GM21515 (cell line): ENCODE measurements at regions not wholly inside any gene's neighbourhood (a gene's known extent, or its start where the extent isn't known, plus 50 kb on each side); places are given as distances from the start of the nearest gene placed in this dataset.
"Not testable (repeated sequence)": the region's sequence is repeated elsewhere in the genome, so short reads cannot be mapped to it uniquely, and the experiment has no call there.

Experiments used
- ATAC-seq: cut with Tn5 transposase; IDR thresholded peaks from one replicate; pipeline ENCODE4 v1.9.1; 2021; ENCODE audit not compliant: unreplicated experiment

GRCh38 chr3:110576960-110577359 is 494.7 kb upstream of the NECTIN3 start:
- ATAC-seq, result no peak

DNA sequence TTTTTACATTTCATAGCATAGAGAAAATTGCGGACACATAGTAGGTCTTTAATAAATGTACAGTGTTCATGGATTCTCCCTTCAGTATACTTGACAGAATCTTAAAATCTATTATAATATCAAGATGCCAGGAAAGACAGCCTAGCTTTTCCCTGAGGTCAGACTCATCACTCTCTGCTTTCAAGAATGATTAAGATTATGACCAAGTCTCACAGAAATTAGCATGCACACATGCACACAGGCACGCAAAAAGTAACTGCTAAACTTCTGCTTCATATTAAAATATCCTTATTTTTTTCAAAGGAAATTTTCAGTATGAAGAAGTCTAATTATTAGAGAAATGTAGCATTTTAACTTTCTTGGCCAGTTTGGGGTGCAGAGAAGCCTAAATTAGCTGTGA is 493.8 kb upstream of the NECTIN3 start:
- ATAC-seq, result no peak

DNA sequence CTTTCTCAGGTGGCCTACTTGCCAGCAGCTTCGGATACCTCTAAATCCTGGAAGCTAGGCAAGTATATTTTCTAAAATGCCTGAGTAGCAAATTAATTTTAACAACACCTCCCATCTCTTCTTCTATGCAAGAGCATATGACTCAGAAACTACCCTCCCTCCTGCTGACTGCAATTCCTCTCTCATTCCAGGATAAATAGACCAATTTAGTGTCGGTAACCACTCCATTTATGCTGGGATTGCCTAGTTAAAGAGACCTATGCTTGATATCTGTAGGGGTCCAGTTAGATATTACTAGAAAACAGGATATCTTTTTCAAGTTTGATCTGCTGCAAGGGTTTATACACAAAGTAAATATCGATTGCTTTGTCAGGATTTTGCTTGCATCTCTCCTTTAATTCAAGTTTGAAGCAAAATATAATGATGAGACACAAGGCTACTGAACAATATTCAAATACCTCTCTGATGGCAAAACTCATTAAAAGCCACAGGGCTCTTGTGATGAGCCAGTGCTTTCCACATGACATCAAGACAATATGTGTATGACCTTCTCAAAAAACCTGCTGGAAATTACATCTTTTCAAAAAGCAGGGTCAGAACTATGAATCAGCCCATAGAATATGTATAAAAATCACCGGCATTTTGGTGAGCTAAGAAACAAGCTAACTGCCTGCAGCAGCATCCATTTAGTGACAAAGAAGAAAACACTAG is 491.6 kb upstream of the NECTIN3 start:
- ATAC-seq, result no peak

- no peak for ATAC-seq
These were observed 488.2 kb upstream of the NECTIN3 start for GRCh38 chr3:110583373-110583935.

DNA sequence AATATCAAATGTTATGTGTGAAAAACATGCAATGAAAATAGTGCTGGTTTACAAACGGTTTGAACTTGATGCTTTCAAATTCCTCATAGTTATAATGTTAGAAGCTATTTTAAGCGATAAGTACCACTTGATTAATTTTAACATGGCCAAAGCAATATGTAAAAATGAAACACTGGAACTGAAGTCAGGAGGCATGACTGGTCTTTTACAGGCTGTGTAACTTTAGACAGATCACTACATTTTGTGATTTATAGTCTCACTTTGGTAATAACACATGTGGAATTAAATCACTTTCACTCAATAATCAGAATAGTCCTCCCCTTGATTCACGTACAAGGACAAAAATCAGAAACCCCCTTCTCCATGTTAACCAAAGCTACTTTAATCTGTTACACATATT is 482.7 kb upstream of the NECTIN3 start:
- ATAC-seq, result no peak

DNA sequence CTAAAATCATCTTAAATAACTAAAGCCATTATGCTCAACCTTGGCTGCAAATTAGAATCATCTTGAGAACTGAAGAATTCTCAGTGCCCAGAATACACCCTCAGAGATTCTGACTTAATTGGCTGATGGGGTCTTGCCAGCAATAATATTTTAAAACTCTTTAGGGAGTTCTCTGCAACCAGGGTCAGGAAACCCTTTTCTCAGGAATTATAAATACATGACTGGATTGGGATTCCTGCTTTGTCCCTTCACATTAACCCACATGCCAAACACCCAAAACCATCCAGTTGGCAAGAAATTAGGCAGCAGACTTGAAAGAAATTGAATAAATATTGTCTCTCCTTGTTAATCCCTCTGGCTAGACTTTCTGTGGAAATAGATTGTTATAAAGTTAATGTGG is 482.3 kb upstream of the NECTIN3 start:
- ATAC-seq, result no peak

DNA sequence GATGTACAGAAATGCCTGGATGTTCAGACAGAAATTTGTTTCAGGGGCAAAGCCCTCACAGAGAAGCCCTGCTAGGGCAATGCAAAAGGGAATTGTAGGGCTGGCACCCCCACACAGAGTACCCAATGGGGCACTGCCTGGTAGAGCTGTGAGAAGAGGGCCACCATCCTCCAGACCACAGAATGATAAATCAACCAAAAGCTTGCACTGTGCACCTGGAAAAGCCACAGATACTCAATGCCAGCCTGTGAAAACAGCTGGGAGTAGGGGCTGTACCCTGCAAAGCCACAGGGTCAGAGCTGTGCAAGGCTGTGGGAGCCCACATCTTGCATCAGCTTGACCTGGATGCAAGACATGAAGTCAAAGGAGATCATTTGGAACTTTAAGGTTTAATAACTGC is 477.9 kb upstream of the NECTIN3 start:
- no peak for ATAC-seq

GRCh38 chr3:110598847-110599490 is 472.6 kb upstream of the NECTIN3 start:
- no peak for ATAC-seq

- no peak for ATAC-seq
These were observed 463.1 kb upstream of the NECTIN3 start for GRCh38 chr3:110608566-110608965.

DNA sequence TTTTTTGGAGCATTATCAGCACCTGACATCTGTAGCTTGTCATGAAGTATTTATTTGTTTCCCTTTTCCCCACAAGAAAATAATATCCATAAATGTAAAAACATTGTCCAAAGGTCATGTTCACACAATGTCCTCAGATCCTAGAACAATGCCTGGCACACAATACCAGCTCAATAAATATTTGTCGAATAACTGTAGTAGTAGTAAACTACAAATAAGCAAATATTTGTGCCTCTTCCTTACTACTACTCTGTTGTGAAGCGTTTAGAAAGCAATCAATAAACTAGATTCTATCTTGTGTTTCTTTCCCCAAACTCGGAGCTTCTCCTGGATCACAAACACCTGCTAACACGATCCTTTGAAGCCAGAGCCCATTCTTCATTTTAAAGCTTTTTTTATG is 459.6 kb upstream of the NECTIN3 start:
- no peak for ATAC-seq

DNA sequence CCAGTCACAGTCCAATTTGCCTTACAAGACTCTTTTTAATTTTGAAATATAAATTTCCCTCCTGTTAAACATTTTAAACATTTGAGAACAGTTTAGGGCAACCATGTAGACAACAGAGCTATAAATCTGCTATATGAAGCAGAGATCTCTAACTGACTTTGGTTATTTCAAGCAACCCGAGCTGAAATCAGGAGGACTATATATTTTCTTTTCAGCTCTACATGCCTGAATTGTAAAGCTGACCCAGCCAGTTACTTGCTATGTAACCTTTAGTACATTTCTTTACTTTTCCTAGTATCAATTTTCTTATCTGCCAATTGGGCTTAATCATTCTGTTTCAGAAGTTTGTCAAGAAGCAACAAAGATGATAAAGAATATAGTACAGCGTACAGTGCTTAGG is 457.4 kb upstream of the NECTIN3 start:
- ATAC-seq, result no peak

DNA sequence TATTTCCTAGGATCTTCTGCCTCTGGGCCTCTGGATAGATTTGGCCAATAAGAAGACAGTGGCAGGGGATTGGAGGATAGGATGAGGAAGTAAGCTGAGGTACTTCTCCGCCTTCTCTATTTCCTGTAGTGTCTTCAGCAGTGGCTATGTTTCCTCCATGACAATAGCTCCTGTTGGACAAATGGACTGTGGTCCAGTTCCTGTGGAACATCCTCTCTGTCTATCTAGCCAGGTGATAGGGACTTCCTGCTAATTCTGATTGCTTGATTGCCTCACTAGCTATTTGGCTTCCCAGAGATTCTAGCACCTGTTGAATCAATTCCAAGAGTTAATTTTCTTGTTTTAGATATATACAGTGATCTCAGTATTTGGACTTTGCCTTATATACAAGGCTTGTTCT is 456.2 kb upstream of the NECTIN3 start:
- no peak for ATAC-seq

GRCh38 chr3:110618512-110619226 is 452.9 kb upstream of the NECTIN3 start:
- ATAC-seq, result no peak

- ATAC-seq, result no peak
These were observed 451.5 kb upstream of the NECTIN3 start for GRCh38 chr3:110620118-110620517.

GRCh38 chr3:110623571-110623970 is 448.0 kb upstream of the NECTIN3 start:
- no peak for ATAC-seq

DNA sequence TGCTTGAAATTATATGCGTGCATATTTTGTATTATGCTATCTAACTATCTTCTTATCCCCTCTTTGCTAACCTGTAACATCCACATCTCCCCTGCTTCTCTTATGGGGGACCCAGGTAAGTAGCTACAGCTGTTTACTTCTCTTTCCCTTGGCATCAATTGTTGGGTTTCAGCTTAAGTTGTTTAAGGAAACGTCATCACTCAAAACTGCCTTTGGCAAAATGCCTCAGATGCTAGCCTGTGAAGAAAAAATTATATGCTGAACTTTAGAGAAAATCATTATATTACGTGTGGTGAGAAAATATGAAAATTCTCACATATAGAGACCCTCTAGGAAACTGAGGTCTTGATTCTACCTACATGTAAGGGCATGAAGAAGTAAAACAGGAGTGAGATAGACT is 447.0 kb upstream of the NECTIN3 start:
- ATAC-seq, result no peak

DNA sequence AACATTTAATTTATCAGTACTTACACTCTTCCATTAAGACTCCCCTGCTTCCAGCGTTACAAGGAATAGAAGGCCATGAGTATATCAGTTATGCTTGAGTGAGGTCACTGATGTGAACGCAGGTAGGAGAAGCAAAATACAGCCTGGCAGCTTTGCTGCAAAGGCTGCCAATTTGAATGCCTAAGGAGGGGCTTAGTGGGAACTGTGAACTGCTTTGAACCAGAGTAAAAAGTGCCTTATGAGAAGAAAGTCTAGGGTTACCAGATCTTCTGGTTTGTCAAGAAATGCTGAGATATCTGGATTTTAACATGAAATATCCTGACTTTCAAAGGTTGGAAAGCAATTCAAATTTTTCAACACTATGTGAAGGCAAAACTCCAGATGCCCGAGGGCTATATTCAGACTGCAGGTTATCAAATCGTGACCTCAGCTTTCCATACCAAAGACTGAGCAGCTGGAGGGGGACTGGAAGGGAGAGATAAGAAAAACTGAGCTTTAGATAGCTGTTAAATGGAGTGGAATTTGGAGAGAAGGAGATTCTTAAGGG is 446.3 kb upstream of the NECTIN3 start:
- no peak for ATAC-seq

DNA sequence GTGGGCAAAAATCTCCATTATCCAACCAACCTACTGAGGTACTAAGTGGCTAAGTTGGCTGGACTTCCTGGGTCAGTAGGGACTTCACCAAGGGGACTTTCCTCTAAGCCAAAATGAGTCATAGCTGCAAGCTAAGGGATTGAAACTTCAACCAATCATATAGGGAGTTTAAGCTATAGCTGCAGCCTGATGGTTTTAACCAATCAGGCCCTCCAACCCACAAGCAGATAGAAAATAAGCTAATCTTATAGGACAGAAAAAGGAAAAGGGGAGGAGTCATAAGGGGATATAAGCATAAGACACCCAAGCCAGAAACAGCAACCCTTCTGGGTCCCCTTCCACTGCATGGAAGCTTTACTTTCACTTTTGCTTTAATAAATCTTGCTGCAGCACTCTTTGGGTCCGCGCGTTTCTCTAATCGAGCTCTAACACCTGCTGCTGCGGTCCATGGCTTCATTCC is 444.9 kb upstream of the NECTIN3 start:
- not testable (repeated sequence) for ATAC-seq

DNA sequence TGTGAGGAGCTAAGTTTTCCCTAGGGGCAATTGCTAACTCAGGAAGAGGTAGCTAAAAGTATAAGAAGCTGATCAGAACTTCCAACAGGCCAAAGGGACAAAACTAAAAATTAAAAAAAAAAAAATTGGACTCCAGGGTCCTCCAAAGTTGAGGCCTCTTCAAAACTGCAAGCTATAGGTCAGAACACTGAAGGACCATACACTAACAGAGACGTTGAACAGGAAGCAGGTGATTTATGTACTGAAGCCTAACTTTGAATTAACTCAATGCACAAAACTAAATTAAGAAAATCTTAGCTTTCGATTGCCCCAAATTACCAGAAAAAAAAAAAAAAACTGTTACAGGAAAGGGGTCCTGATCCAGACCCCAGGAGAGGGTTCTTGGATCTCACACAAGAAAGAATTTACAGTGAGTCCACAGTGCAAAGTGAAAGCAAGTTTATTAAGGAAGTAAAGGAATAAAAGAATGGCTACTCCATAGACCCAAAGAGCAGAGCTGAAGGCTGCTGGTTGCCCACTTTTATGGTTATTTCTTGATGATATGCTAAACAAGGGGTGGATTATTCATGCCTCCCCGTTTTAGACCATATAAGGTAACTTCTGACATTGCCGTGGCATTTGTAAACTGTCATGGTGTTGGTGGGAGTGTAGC is 442.8 kb upstream of the NECTIN3 start:
- ATAC-seq, result no peak

DNA sequence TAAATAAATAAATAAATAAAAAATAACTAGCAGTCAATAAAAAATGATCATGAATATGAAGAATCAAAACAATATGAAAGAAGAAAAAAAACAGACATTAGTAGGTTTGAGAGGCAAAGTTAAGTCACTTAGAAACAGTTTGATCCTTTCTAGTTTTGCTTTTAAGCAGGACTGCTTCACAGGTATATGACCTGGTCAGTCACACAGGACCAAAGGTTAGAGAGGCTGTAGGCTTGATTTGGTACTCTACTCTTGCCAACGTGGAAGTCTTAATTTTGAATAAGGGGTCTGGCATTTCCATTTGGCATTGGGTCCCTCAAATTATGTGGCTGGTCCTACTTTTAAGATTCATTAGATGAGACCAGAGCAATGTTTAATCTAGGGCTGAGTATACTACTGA is 441.7 kb upstream of the NECTIN3 start:
- no peak for ATAC-seq

DNA sequence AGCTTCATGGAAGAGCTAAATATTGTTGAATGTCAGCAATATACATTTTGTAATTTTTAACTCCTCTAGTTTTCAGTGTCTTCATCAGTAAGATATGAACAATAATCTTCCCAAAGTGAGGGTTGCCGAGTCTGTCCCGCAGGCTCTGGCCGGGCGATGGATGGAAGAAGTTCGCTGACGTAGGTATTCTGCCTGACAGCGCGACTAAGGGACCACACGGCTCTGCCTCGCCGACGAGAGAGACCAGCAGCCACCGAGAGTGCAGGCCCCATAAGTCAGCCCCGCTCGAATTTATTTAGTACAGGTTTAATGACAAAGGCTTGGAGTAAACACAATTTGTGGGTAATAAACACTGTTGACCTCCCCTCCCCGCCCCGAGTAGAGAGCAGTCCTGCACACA is 427.4 kb upstream of the NECTIN3 start:
- no peak for ATAC-seq
